T-helper 1 cell (primary cell): ENCODE measurements at regions not wholly inside any gene's neighbourhood (a gene's known extent, or its start where the extent isn't known, plus 50 kb on each side); places are given as distances from the start of the nearest gene placed in this dataset.
"Not testable (repeated sequence)": the region's sequence is repeated elsewhere in the genome, so short reads cannot be mapped to it uniquely, and the experiment has no call there.

Experiments used
- DNase-seq, 5 donors: peaks; one replicate each; pipeline ENCODE4 v3.0.0-alpha.2; 2012 to 2020

- DNase-seq = no peak
Observed at GRCh38 chr16:85222155-85222863, 110.0 kb upstream of the CIBAR2 start.

GRCh38 chr16:85225257-85225656 is 113.0 kb upstream of the CIBAR2 start:
- DNase-seq = no peak

GRCh38 chr16:85225721-85226120 is 113.4 kb upstream of the CIBAR2 start:
- DNase-seq = no peak

- DNase-seq = no peak
Observed at GRCh38 chr16:85227084-85227945, 115.0 kb upstream of the CIBAR2 start.

GRCh38 chr16:85227946-85228862 is 115.9 kb upstream of the CIBAR2 start:
- no peak for DNase-seq

- DNase-seq = no peak
Observed at GRCh38 chr16:85228970-85229430, 116.7 kb upstream of the CIBAR2 start.

- DNase-seq = no peak
Observed at GRCh38 chr16:85229869-85230462, 117.7 kb upstream of the CIBAR2 start.

- DNase-seq = not testable (repeated sequence)
Observed at GRCh38 chr16:85230764-85231383, 118.6 kb upstream of the CIBAR2 start.

- no peak for DNase-seq
Observed at GRCh38 chr16:85231959-85232358, 119.7 kb upstream of the CIBAR2 start.

GRCh38 chr16:85232369-85233142 is 120.3 kb upstream of the CIBAR2 start:
- DNase-seq = no peak

GRCh38 chr16:85233516-85233915 is 121.2 kb upstream of the CIBAR2 start:
- no peak for DNase-seq

GRCh38 chr16:85234310-85235204 is 122.3 kb upstream of the CIBAR2 start:
- no peak for DNase-seq

- no peak for DNase-seq
Observed at GRCh38 chr16:85235991-85236817, 123.9 kb upstream of the CIBAR2 start.

- DNase-seq = no peak
Observed at GRCh38 chr16:85236818-85237150, 124.5 kb upstream of the CIBAR2 start.

GRCh38 chr16:85237817-85238216 is 125.5 kb upstream of the CIBAR2 start:
- DNase-seq = no peak

- no peak for DNase-seq
Observed at GRCh38 chr16:85238233-85238647, 126.0 kb upstream of the CIBAR2 start.

- no peak for DNase-seq
Observed at GRCh38 chr16:85239239-85239638, 127.0 kb upstream of the CIBAR2 start.

GRCh38 chr16:85239871-85240270 is 127.6 kb upstream of the CIBAR2 start:
- DNase-seq = no peak
